SK-N-SH (cell line): ENCODE measurements at regions not wholly inside any gene's neighbourhood (a gene's known extent, or its start where the extent isn't known, plus 50 kb on each side); places are given as distances from the start of the nearest gene placed in this dataset.

ENCODE experiments used
- CTCF ChIA-PET: fragments of 300-600, 350-600 bp; formaldehyde crosslinking; extraction: SDS; loops from one replicate; lab custom pipeline; 2021; lab: Yijun Ruan, JAX
- POLR2A ChIA-PET: fragments of 350-600 bp; sonication (Branson Sonifier 250); formaldehyde crosslinking; extraction: SDS; loops from one replicate; lab custom pipeline; 2020; ENCODE audit warnings: antibody characterized with exemption, inconsistent platforms; lab: Yijun Ruan, JAX
- DNase-seq: peaks from one replicate; pipeline ENCODE4 v3.0.0; 2012
- H2AFZ ChIP-seq: fragments of 200-600 bp; sonication (generic); 2 replicates; pipeline ENCODE4 v1.8.1; 2016; ENCODE audit warnings: antibody characterized with exemption, mild to moderate bottlenecking, low read depth
- H3F3A ChIP-seq: fragments of 200-600 bp; sonication (generic); replicated peaks from 2 replicates; pipeline ENCODE3; 2016; ENCODE audit warnings: antibody characterized with exemption, mild to moderate bottlenecking; ENCODE audit not compliant: insufficient read depth
- H3K27ac ChIP-seq, 2 experiments: fragments of 200-500 bp in 1 of 2; fragments of 200-600 bp in 1 of 2; sonication (Bioruptor generic) in 1 of 2; sonication (generic), shearing (Covaris generic) in 1 of 2; 2 replicates each; pipeline versions ENCODE4 v1.5.1 to v1.6.1; 2014 to 2016; ENCODE audit warnings: low read depth in 2 of 2, inconsistent platforms in 1 of 2, low read length in 1 of 2, mild to moderate bottlenecking in 1 of 2, mixed read lengths in 1 of 2
- H3K27me3 ChIP-seq: fragments of 200-600 bp; sonication (generic), shearing (Covaris generic); 2 replicates; pipeline ENCODE4 v1.6.1; 2016; ENCODE audit warnings: mixed run types; ENCODE audit not compliant: insufficient read depth
- H3K36me3 ChIP-seq, 2 experiments: fragments of 200-500 bp in 1 of 2; fragments of 200-600 bp in 1 of 2; sonication (Bioruptor generic) in 1 of 2; sonication (generic) in 1 of 2; replicated peaks in 1 of 2; 2 replicates each; pipeline versions ENCODE3 to v1.5.1; 2014 to 2016; ENCODE audit warnings: low read length in 1 of 2, mild to moderate bottlenecking in 1 of 2; ENCODE audit not compliant: insufficient read depth in 2 of 2, control insufficient read depth in 1 of 2
- H3K4me1 ChIP-seq, 2 experiments: fragments of 200-500 bp in 1 of 2; fragments of 200-600 bp in 1 of 2; sonication (Bioruptor generic) in 1 of 2; sonication (generic), shearing (Covaris generic) in 1 of 2; 2 replicates each; pipeline versions ENCODE4 v1.5.1 to v1.6.1; 2014 to 2016; ENCODE audit warnings: low read depth in 1 of 2, low read length in 1 of 2, mixed run types in 1 of 2; ENCODE audit not compliant: insufficient read depth in 2 of 2, control insufficient read depth in 1 of 2
- H3K4me2 ChIP-seq: fragments of 200-600 bp; sonication (generic), shearing (Covaris generic); 2 replicates; pipeline ENCODE4 v1.6.1; 2017; ENCODE audit warnings: mixed run types
- H3K4me3 ChIP-seq, 2 experiments: fragments of 200-500 bp in 1 of 2; fragments of 200-600 bp in 1 of 2; sonication (Bioruptor generic) in 1 of 2; sonication (generic), shearing (Covaris generic) in 1 of 2; 2 replicates each; pipeline versions ENCODE4 v1.5.1 to v1.8.1; 2014 to 2016; ENCODE audit warnings: low read depth in 2 of 2, inconsistent platforms in 1 of 2, low read length in 1 of 2, mild to moderate bottlenecking in 1 of 2, mixed read lengths in 1 of 2, moderate library complexity in 1 of 2
- H3K79me2 ChIP-seq: fragments of 200-600 bp; sonication (generic); 2 replicates; pipeline ENCODE4 v1.8.1; 2017; ENCODE audit warnings: mild to moderate bottlenecking; ENCODE audit not compliant: insufficient read depth
- H3K9ac ChIP-seq: fragments of 200-600 bp; sonication (generic); 2 replicates; pipeline ENCODE4 v1.6.1; 2017; ENCODE audit warnings: mixed run types
- H3K9me2 ChIP-seq: fragments of 200-600 bp; sonication (generic); 2 replicates; pipeline ENCODE4 v1.6.1; 2017; ENCODE audit warnings: mixed run types
- H3K9me3 ChIP-seq: fragments of 200-600 bp; sonication (generic); 2 replicates; pipeline ENCODE4 v1.6.1; 2017; ENCODE audit warnings: mixed run types, mild to moderate bottlenecking, moderate library complexity
- H4K20me1 ChIP-seq: fragments of 200-600 bp; sonication (generic); 2 replicates; pipeline ENCODE4 v1.6.1; 2017; ENCODE audit warnings: mild to moderate bottlenecking, mixed run types; ENCODE audit not compliant: insufficient read depth
- CHD2 ChIP-seq: fragments of 150-350 bp; IDR thresholded peaks from 2 replicates; pipeline ENCODE4 v1.6.1; 2018; ENCODE audit warnings: low read length; ENCODE audit not compliant: partially characterized antibody
- EP300 ChIP-seq, 2 experiments: IDR thresholded peaks; 2 replicates each; pipeline versions ENCODE4 v1.4.0 to v1.6.1; 2012; ENCODE audit warnings: borderline replicate concordance in 1 of 2, low read depth in 1 of 2, low read length in 1 of 2
- FOSL2 ChIP-seq: IDR thresholded peaks from 2 replicates; pipeline ENCODE4 v1.4.0; 2012; ENCODE audit warnings: low read depth, mild to moderate bottlenecking, moderate library complexity, borderline replicate concordance
- FOXJ3 ChIP-seq: sonication (generic); formaldehyde crosslinking; IDR thresholded peaks from 2 replicates; pipeline ENCODE4 v1.5.1; 2020; ENCODE audit warnings: mild to moderate bottlenecking, missing genetic modification reagents
- GABPA ChIP-seq: IDR thresholded peaks from 2 replicates; pipeline ENCODE4 v1.4.0; 2012; ENCODE audit warnings: low read depth, mild to moderate bottlenecking
- GATA2 ChIP-seq: sonication (generic); formaldehyde crosslinking; IDR thresholded peaks from 2 replicates; pipeline ENCODE4 v1.5.0; 2020; ENCODE audit warnings: mild to moderate bottlenecking, missing genetic modification reagents
- IRF3 ChIP-seq: fragments of 150-350 bp; IDR thresholded peaks from 2 replicates; pipeline ENCODE4 v1.6.1; 2016; ENCODE audit warnings: mild to moderate bottlenecking, low read depth, low read length
- MEF2A ChIP-seq: IDR thresholded peaks from 2 replicates; pipeline ENCODE4 v1.4.0; 2012; ENCODE audit warnings: low read depth, borderline replicate concordance
- MXI1 ChIP-seq: IDR thresholded peaks from 2 replicates; pipeline ENCODE4 v1.6.1; 2012; ENCODE audit warnings: mild to moderate bottlenecking, low read depth, low read length, improper control_type of control experiment
- NFIC ChIP-seq: IDR thresholded peaks from 2 replicates; pipeline ENCODE4 v1.4.0; 2012; ENCODE audit warnings: borderline replicate concordance
- RAD21 ChIP-seq: IDR thresholded peaks from 2 replicates; pipeline ENCODE4 v1.6.1; 2012; ENCODE audit warnings: mild to moderate bottlenecking, low read length
- RCOR1 ChIP-seq: fragments of 150-350 bp; IDR thresholded peaks from 2 replicates; pipeline ENCODE4 v1.6.1; 2017; ENCODE audit warnings: antibody characterized with exemption, low read length
- RFX5 ChIP-seq: IDR thresholded peaks from 2 replicates; pipeline ENCODE4 v1.6.1; 2012; ENCODE audit warnings: mild to moderate bottlenecking, improper control_type of control experiment, low read length
- SIN3A ChIP-seq: IDR thresholded peaks from 2 replicates; pipeline ENCODE4 v1.6.1; 2012; ENCODE audit warnings: low read depth, mild to moderate bottlenecking, low read length, moderate library complexity, borderline replicate concordance
- TCF12 ChIP-seq: IDR thresholded peaks from 2 replicates; pipeline ENCODE4 v1.4.0; 2012
- TEAD4 ChIP-seq: IDR thresholded peaks from 2 replicates; pipeline ENCODE4 v1.4.0; 2012; ENCODE audit warnings: mild to moderate bottlenecking, borderline replicate concordance; ENCODE audit not compliant: insufficient read depth
- YY1 ChIP-seq: IDR thresholded peaks from 2 replicates; pipeline ENCODE4 v1.4.0; 2012; ENCODE audit warnings: low read depth, mild to moderate bottlenecking
- WGBS: methylation state at CpG from one replicate; pipeline ENCODE4 v1.1.6; 2017; ENCODE audit warnings: low lambda C conversion rate; 5-methylcytosine and 5-hydroxymethylcytosine counted together
- TF ChIP-seq, protein P1 (sequence below): fragments of 200-600 bp; sonication (generic); IDR thresholded peaks from 2 replicates; pipeline ENCODE4 v1.6.1; 2017; ENCODE audit warnings: antibody characterized with exemption, mild to moderate bottlenecking, moderate library complexity
- TF ChIP-seq, protein P2 (sequence below): IDR thresholded peaks from 2 replicates; pipeline ENCODE4; 2012

DNA sequence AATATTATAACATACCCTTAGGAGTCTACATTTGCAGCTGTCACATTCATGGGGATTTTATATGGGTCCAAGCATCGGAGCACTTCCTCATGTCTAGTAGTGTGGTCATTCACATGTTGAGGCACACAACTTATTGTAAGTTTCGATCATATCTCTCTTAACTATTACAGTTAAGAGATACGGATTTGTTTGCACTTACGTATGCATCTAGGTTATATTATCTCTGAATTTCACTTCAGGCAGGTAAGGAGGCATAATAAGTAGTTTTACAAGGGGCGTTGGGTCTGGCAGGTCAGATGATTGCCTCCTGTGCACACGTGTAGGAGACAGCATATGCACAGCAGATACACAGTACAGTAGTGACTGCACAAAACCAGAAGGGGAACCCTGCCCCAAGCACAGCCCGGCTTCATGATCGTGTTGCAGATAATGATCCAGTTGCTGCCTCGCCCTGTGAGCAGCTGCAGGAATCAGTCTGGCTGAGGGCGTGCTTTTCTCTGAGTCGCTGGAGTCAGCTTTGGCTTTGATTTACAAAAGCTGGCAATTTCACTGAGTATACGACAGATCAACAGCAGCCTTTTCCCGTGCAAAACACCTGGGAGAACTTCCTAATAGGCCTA is 302.9 kb upstream of the GATB start:
- Histone ChIP-seq H3K79me2 (no peaks in the 10 kb centered on the region), H4K20me1 (no peaks in the 10 kb centered on the region), H2AFZ (no peak overlapping the region), H3K36me3 (no peaks in the 10 kb centered on the region), H3K4me2 (no peak overlapping the region)
- WGBS, result 30% methylated on average over 10 of the region's 13 CpGs
- TF ChIP-seq RAD21 (peak; percentile 55), RCOR1 (peak; percentile 57; the same call in 1 of the 2 replicates), TEAD4 (no peak), MXI1 (peak; percentile 85), GATA2 (CRISPR knock-in tag) (peak; percentile 99), EP300 (IDR thresholded peaks at IDR 0.05; ENCODE audit: borderline replicate concordance in 1 of 2, low read depth in 1 of 2, low read length in 1 of 2) (peak in 1 of 2 experiments; percentile 75; a peak in 2 of 4 replicates), NFIC (no peak), FOXJ3 (CRISPR knock-in tag) (peak; percentile 43), CHD2 (peak; percentile 86)
- TF ChIP-seq, protein P1, sequence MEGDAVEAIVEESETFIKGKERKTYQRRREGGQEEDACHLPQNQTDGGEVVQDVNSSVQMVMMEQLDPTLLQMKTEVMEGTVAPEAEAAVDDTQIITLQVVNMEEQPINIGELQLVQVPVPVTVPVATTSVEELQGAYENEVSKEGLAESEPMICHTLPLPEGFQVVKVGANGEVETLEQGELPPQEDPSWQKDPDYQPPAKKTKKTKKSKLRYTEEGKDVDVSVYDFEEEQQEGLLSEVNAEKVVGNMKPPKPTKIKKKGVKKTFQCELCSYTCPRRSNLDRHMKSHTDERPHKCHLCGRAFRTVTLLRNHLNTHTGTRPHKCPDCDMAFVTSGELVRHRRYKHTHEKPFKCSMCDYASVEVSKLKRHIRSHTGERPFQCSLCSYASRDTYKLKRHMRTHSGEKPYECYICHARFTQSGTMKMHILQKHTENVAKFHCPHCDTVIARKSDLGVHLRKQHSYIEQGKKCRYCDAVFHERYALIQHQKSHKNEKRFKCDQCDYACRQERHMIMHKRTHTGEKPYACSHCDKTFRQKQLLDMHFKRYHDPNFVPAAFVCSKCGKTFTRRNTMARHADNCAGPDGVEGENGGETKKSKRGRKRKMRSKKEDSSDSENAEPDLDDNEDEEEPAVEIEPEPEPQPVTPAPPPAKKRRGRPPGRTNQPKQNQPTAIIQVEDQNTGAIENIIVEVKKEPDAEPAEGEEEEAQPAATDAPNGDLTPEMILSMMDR, result no peak
- TF ChIP-seq, all 33 proteins: peak for 7
- DNase-seq, result peak; percentile 75
- no peaks in the 10 kb centered on the region for H3K9me2 ChIP-seq
- POLR2A ChIA-PET, result interaction anchor here (0.7 to 1.3 kb wide), 3 partner anchors 11 to 287 kb away, joined by 3 read pairs; no protein-coding TSS in a partner anchor
- H3K9ac ChIP-seq, result no peak overlapping the region
- no peaks in the 10 kb centered on the region for H3K9me3 ChIP-seq
- H3K27me3 ChIP-seq, result no peaks in the 10 kb centered on the region
- peaks cover 0 to 23% of the 10 kb centered on the region in 2 experiments; a peak in 2 of 4 replicates for H3K4me1 ChIP-seq
- CTCF ChIA-PET, result interaction anchor here (0.5 to 2.0 kb wide), 8 partner anchors 9 to 698 kb away, joined by 3 to 4 read pairs (median 3); no protein-coding TSS in a partner anchor
- peak overlapping the region in 1 of 2 experiments; percentile 81; a peak in 2 of 4 replicates for H3K27ac ChIP-seq
- H3K4me3 ChIP-seq, result no peak overlapping the region
- H3F3A ChIP-seq, result no peaks in the 10 kb centered on the region

- no peak for DNase-seq
- ChIA-PET CTCF (interaction anchor here (1.2 kb wide), 1 partner anchor 13 kb away, joined by 3 read pairs; no protein-coding TSS in a partner anchor), POLR2A (no interaction called here)
- TF ChIP-seq RFX5 (no peak), MEF2A (no peak), GABPA (no peak), EP300 (IDR thresholded peaks at IDR 0.05; ENCODE audit: borderline replicate concordance in 1 of 2, low read depth in 1 of 2, low read length in 1 of 2) (no peak), FOXJ3 (CRISPR knock-in tag) (no peak), YY1 (no peak), IRF3 (no peak), SIN3A (no peak), TCF12 (no peak), FOSL2 (no peak)
- TF ChIP-seq, protein P2, sequence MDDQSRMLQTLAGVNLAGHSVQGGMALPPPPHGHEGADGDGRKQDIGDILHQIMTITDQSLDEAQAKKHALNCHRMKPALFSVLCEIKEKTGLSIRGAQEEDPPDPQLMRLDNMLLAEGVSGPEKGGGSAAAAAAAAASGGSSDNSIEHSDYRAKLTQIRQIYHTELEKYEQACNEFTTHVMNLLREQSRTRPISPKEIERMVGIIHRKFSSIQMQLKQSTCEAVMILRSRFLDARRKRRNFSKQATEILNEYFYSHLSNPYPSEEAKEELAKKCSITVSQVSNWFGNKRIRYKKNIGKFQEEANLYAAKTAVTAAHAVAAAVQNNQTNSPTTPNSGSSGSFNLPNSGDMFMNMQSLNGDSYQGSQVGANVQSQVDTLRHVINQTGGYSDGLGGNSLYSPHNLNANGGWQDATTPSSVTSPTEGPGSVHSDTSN, result no peak
- no peak overlapping the region for H3K4me3 ChIP-seq
- no peaks in the 10 kb centered on the region for H3K27me3 ChIP-seq
- peaks cover 0 to 23% of the 10 kb centered on the region in 2 experiments; a peak in 2 of 4 replicates for H3K4me1 ChIP-seq
- H3K9ac ChIP-seq, result no peak overlapping the region
- no peaks in the 10 kb centered on the region for H3K36me3 ChIP-seq
- H4K20me1 ChIP-seq, result no peaks in the 10 kb centered on the region
- no peaks in the 10 kb centered on the region for H3K79me2 ChIP-seq
- H3K9me2 ChIP-seq, result no peaks in the 10 kb centered on the region
- peak overlapping the region in 1 of 2 experiments; percentile 67; a peak in 2 of 4 replicates for H3K27ac ChIP-seq
- no peaks in the 10 kb centered on the region for H3K9me3 ChIP-seq
- no peak overlapping the region for H2AFZ ChIP-seq
- H3F3A ChIP-seq, result no peaks in the 10 kb centered on the region
- WGBS, result 64% methylated on average over 2 of the region's 2 CpGs
- H3K4me2 ChIP-seq, result no peak overlapping the region
Measured at GRCh38 chr4:152062936-152063620, 302.3 kb upstream of the GATB start.
